HS-27A (cell line): ENCODE measurements at regions not wholly inside any gene's neighbourhood (a gene's known extent, or its start where the extent isn't known, plus 50 kb on each side); places are given as distances from the start of the nearest gene placed in this dataset.
"Not testable (repeated sequence)": the region's sequence is repeated elsewhere in the genome, so short reads cannot be mapped to it uniquely, and the experiment has no call there.

Experiments
- DNase-seq: peaks from one replicate; pipeline ENCODE4 v3.0.0-alpha.2; 2012; ENCODE audit warnings: low read depth, missing footprints

GRCh38 chr3:188000361-188000861 is 153.5 kb upstream of the LPP start:
- DNase-seq = no peak

GRCh38 chr3:188001093-188001492 is 152.9 kb upstream of the LPP start:
- DNase-seq = no peak

GRCh38 chr3:188001926-188002325 is 152.0 kb upstream of the LPP start:
- no peak for DNase-seq

GRCh38 chr3:188002626-188003138 is 151.3 kb upstream of the LPP start:
- no peak for DNase-seq

GRCh38 chr3:188003188-188004171 is 150.5 kb upstream of the LPP start:
- DNase-seq = no peak

- DNase-seq = no peak
These were observed 147.1 kb upstream of the LPP start for GRCh38 chr3:188006726-188007393.

- DNase-seq = no peak
These were observed 146.1 kb upstream of the LPP start for GRCh38 chr3:188007897-188008296.

GRCh38 chr3:188008582-188009213 is 145.3 kb upstream of the LPP start:
- DNase-seq = no peak

- DNase-seq = no peak
These were observed 143.5 kb upstream of the LPP start for GRCh38 chr3:188010478-188010877.

- DNase-seq = no peak
These were observed 134.2 kb upstream of the LPP start for GRCh38 chr3:188019727-188020126.

GRCh38 chr3:188021041-188021440 is 132.9 kb upstream of the LPP start:
- DNase-seq = no peak

- DNase-seq = no peak
These were observed 132.4 kb upstream of the LPP start for GRCh38 chr3:188021502-188022040.

- DNase-seq = not testable (repeated sequence)
These were observed 131.1 kb upstream of the LPP start for GRCh38 chr3:188022902-188023301.

- DNase-seq = no peak
These were observed 128.4 kb upstream of the LPP start for GRCh38 chr3:188025555-188025954.

- DNase-seq = no peak
These were observed 127.6 kb upstream of the LPP start for GRCh38 chr3:188026191-188026968.

- no peak for DNase-seq
These were observed 122.8 kb upstream of the LPP start for GRCh38 chr3:188031121-188031520.

- DNase-seq = no peak
These were observed 119.0 kb upstream of the LPP start for GRCh38 chr3:188034989-188035388.

GRCh38 chr3:188036375-188037194 is 117.4 kb upstream of the LPP start:
- DNase-seq = no peak

- DNase-seq = no peak
These were observed 116.7 kb upstream of the LPP start for GRCh38 chr3:188037195-188037718.

- DNase-seq = peak; percentile 9
These were observed 115.9 kb upstream of the LPP start for GRCh38 chr3:188037965-188038581.
